Right renal pelvis (tissue), 4 donors: ENCODE measurements at regions not wholly inside any gene's neighbourhood (a gene's known extent, or its start where the extent isn't known, plus 50 kb on each side); places are given as distances from the start of the nearest gene placed in this dataset.

Experiments
- DNase-seq, 4 donors: peaks; one replicate each; pipeline ENCODE4 v3.0.0-alpha.2; 2013; ENCODE audit warnings: low read depth in 4 of 4, low spot score in 3 of 4, missing footprints in 1 of 4

DNA sequence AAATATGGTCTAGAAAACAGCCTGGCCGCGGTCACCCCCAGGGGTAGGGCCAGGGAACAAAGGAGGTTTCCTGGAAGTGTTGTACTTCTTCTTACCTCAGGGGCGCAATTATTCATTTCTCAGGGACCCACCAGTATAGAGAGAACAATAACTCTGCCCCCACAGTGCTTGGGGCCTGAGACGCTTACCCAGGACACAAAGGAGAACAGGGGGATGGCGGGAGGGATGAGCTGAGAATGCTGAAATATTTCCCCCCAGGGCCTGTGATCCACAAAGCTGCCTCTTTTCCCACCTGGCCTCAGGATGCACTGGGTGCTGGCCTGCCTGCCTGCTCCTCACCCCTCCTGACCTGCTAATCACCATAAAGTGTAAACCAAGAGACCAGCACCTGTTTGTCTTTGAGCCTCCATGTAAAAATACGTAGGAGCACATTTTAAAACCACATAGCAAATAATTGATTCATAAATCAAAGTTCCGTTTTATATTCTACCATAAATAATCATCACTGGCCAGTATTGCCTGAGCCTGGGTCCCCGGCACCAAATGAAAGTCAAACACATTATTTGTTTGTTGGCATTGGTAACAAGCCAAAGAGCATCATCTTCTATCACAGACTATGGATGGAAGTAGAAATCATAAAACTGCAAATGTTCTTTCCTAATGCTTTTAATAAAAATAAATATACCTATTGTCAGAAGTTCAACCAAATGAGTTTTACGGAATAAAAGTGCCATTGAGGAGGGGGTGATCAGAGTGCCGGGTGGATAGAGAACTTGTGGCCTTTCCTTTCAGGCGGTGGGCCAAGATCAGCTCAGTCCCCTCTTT, 67.3 kb upstream of the RMDN2 start:
- no peak for DNase-seq

DNA sequence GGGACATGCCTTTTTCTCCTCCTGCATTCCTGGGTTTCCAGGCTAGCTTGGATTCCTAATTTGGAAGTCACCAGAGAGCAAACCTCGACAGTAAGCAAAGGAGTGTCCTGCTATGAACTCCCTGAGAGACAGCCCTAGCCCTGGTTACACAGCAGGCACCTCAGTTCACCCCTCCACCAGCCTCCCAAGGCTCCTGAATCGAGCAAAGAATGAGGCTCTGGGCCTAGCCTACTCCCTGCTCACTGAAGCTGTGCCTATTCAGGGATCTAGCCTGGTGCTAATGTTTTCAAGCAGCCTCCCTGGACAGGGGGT, 66.7 kb upstream of the RMDN2 start:
- no peak for DNase-seq

DNA sequence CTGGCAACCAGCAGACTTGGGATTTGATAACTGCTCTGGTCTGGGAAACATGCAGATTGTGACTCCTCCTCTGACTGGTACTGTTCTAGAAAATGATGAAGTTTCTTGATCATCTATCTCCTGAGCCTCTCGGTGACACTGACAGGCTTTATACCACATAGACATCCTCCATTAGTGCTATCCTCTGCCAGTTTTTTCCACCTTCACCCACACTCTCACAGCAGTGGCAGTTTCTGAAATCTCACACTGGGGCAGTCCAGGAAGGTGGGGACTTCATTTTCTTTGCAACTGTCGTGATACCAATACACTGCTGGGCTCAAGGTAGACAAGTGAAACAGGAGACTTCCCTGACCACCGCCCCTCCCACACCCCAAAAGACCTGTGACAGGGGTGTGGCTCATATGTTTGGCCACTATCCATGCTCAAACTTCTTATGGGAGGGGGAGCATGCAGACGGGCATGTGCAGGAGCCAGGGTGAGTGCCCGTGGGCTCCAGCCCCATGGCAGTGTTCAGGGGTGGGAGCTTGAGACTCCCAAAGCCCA, 66.3 kb upstream of the RMDN2 start:
- no peak for DNase-seq

DNA sequence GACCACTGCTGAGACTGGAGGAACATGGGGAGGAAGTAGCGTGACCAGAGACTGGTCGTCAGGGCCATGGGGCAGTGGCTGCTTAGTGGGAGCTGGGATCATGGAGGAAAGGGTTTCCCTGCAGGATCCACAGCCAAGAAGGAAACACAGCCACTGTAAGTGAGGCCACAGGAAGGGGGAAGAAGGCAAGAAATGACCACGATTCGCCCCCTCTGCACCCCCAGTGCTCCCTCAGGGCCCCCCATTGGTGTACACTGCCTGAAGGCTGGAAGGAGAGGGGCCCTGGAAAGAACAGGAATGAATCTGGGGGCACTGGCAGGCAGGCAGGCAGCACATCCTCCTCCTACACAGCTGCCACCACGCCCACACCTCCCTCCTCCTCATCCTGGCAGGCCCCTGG, 62.5 kb upstream of the RMDN2 start:
- no peak for DNase-seq

DNA sequence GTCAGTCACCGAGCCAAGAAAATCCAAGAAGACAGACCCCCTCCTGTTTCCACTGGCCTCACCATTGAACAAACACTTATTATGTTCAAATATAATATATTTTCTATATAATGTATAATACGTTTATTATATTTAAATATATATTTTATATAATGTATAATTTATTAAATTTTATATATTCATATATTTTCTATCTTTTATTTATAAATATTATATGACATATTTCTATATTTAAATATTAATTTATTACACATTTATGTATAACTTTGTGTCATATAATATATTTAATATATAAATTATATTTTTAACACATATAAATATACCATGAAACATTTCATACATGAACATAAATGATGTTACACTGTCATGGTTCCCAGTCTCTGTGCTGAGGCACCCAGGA, 60.9 kb upstream of the RMDN2 start:
- no peak for DNase-seq

DNA sequence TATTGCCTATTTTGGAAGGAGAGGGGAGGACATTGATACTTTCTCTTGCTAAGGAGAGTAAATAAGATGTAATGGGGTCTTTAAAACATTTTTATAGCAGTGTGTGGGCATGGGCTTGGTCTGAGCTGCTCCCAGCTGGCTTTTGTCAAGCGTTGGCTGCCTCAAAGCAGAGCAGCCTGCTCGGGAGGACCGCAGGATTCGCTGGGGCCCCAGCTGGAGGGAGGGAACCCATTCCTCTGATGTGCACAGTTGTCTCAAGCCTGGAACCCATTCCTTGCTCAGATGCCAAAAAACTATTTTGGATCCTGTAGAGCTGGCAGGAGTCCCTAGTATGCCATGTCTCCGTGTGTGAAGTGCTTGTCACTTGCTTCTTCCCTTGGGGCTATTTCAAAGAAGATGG, 59.4 kb upstream of the RMDN2 start:
- no peak for DNase-seq

DNA sequence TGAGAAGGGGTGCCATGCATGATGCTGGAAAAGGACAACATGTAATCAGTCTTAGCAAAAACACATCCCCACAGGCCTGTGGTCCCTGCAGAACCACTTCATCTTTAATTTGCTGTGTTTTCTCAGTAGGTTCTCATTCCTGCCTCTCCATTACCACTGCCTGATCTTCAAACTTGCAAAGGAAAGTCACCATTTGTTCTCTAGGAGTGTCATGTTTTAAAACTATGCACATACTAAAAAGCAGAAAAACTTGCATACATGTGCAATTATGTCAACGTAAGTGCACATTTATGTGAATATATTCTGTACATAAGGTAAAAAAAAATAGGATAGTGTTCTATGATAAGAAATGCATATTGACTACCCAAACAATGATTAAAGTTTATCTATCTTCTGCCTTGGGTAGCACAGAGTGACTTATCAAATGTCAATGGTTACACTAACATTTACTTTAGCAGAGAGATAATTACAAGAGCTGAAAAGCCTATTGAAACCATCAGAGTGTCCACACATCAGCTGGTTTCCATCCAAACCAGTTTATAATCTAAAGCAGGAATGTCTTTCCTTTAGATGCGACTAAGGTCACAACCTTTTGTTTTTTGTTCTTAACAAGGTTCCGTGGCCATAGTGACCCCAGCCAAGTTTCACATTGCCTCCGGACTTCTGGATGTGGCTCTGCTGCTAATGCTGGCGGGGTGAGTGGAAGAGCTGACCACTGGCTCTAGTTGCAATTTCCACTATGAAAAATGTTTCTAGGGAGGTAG, 58.7 kb upstream of the RMDN2 start:
- no peak for DNase-seq

DNA sequence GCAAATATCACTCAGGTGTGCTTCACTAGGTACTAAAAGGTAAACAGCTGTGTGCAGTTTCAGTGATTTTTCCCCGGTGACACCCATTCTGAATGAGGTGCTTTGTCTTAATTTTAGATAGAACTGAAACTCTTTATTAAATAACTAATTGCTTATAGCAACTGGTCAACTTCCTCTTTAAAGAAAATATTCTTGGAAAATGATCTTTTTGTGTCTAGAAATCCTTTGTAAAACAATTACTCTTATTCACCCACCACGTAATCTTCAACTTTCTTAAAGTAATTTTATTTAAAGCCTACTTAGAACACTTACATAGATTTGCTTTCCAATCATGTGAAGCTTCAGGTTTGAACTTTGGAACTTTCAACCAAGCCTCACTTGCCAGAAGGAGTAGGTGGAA, 57.9 kb upstream of the RMDN2 start:
- DNase-seq: no peak

DNA sequence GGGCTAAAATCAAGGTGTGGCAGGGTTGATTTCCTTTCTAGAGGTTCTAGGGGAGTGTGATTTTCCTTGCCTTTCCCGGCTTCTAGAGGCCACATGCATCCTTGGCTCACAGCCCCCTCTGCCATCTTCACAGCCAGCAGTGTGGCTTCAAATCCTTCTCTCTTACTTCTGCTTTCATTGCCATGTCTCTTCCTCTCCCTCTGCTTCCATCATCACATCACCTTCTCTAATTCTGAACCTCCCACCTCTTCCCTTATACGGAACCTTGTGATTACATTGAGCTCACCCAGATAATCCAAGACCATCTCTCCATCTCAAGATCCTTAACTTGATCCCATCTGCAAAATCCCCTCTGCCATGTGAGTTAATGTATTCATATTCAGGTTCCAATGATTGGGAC, 56.2 kb upstream of the RMDN2 start:
- no peak for DNase-seq

DNA sequence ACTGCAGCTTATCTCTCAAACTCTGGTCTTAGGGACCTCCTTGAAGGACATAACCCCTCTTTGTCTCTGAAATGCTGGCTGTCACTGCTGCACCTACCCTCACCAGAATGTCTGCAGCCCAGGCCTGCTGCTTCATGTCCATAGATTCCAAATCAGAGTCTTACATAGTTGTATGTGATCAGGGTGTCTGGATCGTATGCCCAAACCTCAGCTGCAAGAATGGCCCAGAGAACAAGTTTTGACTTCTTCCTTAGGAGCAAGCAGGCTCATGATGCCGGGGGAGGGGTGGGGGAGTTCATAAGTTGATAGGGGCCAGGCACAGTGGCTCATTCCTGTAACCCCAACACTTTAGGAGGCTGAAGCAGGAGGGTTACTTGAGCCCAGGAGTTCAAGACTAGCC, 55.8 kb upstream of the RMDN2 start:
- DNase-seq: no peak

DNA sequence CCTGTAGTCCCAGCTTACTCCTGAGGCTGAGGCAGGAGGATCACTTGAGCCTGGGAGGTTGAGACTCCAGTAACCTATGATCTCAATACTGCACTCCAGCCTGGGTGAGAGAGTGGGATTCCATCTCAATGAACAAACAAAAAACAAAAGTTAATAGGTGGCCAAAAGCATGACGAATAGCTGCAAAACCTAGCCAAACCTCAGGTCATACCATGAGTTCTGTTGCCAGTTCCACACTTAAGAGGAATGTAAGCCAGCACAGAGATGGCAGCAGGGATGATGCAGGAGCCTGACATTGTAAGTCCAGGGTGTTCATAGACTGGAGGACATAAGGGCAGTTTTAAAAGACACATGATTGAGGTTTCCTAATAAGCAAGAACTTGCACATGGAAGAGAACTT, 55.3 kb upstream of the RMDN2 start:
- no peak for DNase-seq

DNA sequence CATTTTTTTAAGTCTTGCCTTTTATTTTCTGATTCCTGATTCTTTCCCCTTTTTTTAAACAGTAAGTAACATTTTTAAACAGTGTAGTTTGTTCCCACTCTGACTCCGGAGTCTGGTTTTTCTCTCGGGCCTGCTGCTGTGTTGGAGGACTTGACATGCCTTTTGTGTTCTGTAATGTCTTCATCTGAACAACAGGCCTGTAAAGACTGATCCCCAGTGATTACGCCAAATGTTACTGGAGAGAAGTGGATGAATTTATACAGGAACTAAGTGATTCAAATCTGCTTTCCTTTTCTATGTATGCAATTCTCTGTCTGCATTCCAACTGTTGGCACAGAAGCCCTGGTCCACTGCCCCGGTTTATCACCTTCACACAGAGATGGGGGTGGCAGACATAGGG, 54.3 kb upstream of the RMDN2 start:
- no peak for DNase-seq

DNA sequence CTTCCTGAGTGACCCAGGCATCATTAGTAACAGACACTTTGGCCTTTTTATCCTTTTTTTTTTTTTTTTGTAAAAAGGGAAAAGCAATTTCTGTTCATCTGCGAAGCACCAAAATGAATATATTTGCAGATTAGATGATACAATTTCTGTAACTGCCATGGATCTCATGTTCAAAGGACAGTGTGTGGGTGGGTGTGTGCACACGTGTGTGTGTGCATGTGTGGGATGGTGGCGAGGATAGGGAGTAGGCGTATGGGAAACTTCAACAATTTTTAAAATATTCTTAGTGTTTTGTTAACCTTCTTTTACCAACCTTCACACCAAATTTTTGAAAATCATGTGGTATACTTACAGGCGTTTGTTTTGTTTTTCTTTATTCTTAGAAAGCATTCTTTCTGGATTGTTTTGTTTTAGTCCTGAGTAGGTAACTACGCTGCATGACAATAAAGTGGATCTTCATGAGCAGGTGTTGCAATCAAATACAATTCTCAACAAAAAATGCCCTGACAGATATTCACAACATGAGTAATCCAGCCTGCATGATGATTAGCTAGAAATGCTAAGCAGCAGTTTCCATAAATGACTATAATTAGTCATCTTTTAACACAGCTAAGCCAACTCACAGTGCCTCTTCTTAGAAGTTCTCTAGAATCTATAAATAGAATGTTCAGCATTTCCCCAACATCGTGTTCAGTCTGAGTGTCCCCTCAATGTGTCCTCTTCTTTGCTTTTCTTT, 53.5 kb upstream of the RMDN2 start:
- DNase-seq: no peak

DNA sequence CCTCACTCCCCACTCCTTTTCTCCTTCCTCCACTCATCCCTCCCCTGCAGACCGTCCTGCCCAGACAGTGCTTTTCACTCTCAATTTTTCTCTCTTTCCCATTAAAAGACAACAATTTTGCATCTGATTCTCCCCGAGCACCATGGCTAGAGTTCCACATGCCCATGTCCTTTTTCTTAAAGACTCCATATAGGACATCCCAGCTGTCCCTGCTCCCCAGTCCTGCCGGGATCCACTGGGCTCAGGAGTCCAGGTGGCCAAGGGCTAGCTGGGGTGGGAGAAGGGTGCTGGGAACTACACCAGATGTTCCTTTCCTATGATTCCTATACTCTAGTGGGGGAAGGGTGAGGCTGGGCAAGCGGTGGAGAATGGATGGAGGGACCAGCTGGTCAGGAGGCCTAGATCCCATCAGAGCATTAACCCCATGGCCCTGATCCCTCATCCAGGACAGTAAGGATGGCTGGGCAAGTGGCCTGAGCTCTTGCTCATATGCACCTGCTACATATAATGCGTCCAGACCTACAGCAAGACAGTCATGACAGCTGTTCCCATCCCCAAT, 52.8 kb upstream of the RMDN2 start:
- no peak for DNase-seq

DNA sequence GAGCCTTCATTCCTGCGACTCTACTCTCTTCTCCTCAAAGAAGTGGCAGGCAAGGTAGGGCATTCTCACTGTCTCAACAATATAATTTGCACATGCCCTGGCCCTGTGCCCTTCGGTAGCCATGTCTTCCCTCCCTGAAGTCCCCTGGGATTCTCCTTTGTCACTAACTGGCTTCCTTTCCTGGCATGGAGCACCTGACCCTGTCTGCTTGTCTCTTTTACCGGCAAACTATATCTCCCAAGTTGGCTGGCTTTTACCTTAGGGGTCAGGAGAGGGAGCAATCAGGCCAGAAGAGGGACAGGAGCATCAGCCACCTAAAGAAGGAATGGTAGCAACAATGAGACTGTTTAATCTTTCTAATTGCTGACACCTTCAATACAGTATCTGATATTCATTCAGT, 51.9 kb upstream of the RMDN2 start:
- DNase-seq: no peak

DNA sequence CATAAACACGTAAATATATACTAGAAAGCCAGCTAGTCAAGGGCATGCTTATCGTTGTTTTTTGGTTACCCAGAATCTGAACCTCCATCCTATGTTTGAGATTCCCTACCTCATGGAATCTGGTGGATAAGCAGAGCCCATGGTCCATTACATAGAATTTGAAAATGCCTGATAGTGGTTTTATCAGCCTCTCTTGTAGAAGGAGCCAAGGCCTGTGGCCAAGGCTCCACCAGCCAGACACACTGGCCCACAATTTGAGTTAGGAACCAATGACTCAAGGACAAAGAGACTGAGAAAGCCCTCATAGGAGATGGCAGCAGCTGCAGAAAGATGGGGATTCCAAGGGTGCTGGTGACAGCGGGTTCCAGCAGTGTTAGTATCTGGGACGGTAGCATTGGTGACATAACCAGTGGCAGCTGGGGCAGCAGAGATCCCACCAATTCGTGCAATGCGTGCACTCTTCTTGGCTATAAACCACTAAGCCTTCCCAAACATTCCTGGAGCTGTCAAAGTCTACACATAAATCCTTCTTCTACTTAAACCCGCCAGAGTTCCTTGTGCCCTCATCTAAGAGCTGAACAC, 51.2 kb upstream of the RMDN2 start:
- DNase-seq: no peak

DNA sequence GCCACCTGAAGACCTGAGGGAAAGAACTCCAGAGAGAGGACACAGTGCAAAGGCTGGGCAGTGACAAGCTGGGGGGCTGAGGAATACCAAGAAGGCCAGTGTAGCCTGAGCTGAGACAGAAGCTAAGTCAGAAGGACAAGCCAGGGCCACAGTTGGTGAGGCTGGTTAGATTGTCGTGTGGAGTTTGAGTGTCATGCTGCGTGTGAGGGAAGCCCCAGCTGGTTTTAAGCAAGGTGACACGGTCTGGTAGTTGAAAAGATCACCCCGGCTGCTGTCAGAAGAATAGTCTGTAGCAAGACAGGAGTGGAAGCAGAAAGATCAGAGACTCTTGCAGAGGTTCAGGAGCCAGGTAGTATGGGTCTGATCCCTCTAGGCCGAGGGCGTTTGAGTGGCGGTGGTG, 50.6 kb upstream of the RMDN2 start:
- no peak for DNase-seq
